ENCODE measurements at regions not wholly inside any gene's neighbourhood (a gene's known extent, or its start where the extent isn't known, plus 50 kb on each side); places are given as distances from the start of the nearest gene placed in this dataset.
"Not testable (repeated sequence)": the region's sequence is repeated elsewhere in the genome, so short reads cannot be mapped to it uniquely, and the experiment has no call there.

DNA sequence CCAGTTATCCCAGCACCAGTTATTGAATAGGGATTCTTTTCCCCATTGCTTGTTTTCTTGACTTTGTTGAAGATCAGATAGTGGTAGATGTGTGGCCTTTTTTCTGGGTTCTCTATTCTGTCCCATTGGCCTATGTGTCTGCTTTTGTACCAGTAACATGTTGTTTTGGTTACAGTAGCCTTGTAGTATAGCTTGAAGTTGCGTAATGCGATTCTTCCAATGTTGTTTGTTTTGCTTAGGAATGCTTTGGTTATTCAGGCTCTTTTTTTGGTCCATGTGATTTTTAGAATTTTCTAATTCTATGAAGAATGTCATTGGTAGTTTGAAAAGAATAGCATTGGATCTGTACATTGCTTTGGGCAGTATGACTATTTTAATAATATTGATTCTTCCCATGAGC, 94.3 kb upstream of the CHMP2B start:
- Mint-ChIP-seq H3K27me3 (peaks cover 0 to 4% (median 0%) of the 10 kb centered on the region in 3 donors), H3K36me3 (no peaks in the 10 kb centered on the region), H3K27ac (no peak overlapping the region), H3K9me3 (peaks cover 0 to 3% (median 0%) of the 10 kb centered on the region in 7 donors), H3K4me1 (no peaks in the 10 kb centered on the region), H3K4me3 (no peak overlapping the region)
- DNase-seq, result no peak
- no peak for ATAC-seq (ENCODE audit: low read depth in 2 of 2)

DNA sequence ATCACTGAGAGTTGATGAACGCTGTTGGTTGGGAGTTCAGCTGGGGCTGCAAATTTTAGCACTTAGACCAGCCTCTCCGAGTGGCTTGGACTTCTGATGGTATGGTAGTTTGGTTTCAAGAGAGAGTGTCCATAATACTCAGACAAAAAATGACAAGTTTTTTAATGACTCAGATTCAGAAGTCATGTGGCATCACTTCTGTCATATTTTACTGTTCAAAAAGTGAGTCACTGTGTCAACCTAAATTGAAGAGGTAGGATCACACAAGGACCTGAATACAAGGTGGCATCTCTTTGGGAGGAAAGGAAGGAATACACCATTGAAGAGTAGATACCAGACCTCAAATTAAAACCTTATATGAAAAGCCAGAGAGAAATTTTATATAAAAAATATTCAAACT, 99.1 kb upstream of the CHMP2B start:
- Mint-ChIP-seq H3K4me1 (no peaks in the 10 kb centered on the region), H3K27me3 (no peaks in the 10 kb centered on the region), H3K4me3 (no peak overlapping the region), H3K27ac (no peak overlapping the region), H3K9me3 (peaks cover 0 to 4% (median 0%) of the 10 kb centered on the region in 7 donors), H3K36me3 (no peaks in the 10 kb centered on the region)
- DNase-seq, result no peak
- no peak for ATAC-seq (ENCODE audit: low read depth in 2 of 2)

DNA sequence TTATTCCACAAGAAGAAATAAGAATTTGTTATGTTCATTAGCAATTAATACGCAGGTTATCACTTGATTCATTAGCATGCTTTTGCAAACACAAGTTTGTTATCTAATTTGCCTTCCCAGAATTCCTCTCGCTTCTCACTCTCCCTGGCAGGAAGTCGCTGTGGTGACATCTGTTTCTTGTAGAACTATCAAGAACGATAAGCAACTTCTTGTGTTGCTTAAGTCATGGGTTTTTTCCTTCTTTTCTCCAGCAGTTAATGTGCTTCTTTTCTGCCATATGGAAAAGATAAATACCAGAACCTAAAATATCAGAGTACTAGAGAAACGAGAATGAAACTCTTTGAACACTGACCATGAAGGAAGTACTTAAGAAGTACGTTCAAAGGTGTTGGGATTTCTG, 99.8 kb upstream of the CHMP2B start:
- H3K4me3 Mint-ChIP-seq, result no peak overlapping the region
- H3K27me3 Mint-ChIP-seq, result no peaks in the 10 kb centered on the region
- H3K36me3 Mint-ChIP-seq, result no peaks in the 10 kb centered on the region
- H3K4me1 Mint-ChIP-seq, result no peaks in the 10 kb centered on the region
- no peak for DNase-seq
- no peak for ATAC-seq (ENCODE audit: low read depth in 2 of 2)
- H3K27ac Mint-ChIP-seq, result no peak overlapping the region
- peaks cover 0 to 4% (median 0%) of the 10 kb centered on the region in 7 donors for H3K9me3 Mint-ChIP-seq

DNA sequence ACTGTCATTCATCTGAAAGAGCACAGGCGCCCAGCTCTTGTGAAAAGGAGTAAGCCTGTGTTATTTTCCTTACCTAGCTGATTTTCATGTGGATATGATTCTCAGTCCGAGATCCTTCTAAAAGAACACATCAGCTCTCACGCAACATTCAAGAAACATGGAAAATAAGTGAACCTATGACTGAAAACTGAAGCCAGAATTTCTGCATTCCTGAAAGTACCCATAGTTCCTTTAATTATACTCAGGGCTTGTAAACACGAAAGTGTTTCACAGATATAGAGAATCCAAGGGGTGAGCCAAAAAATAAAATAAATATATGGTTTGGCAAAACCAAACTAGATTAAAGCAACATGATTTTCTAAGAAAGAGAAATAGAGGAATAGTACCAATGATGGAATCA, 100.8 kb upstream of the CHMP2B start:
- DNase-seq, result no peak
- H3K4me1 Mint-ChIP-seq, result no peaks in the 10 kb centered on the region

DNA sequence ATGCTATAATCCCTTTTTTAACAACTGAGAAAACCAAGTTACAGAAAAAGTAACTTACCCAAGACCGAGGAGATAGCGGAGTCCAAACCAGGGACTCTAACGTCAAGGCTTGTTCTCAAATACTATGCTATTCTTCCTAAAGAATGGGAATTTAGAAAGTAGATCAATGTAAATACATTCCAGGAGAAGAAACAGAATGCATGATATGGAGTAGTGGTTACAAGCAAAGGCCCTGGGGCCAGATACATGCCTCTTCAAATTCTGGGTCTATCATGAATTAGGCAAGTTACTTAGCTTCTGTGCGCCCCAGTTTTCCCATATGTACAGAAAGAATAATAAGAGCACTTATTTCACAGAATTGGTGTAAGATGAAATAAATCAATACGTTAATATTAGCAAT, 102.0 kb upstream of the CHMP2B start:
- Mint-ChIP-seq H3K27ac (no peak overlapping the region), H3K4me3 (no peak overlapping the region), H3K4me1 (no peaks in the 10 kb centered on the region), H3K9me3 (peaks cover 0 to 4% (median 0%) of the 10 kb centered on the region in 7 donors), H3K27me3 (no peaks in the 10 kb centered on the region), H3K36me3 (no peaks in the 10 kb centered on the region)
- ATAC-seq (ENCODE audit: low read depth in 2 of 2) (no peak), DNase-seq (no peak)

More for the DNA sequence above, 100.8 kb upstream of the CHMP2B start:
- Mint-ChIP-seq H3K36me3 (no peaks in the 10 kb centered on the region), H3K27me3 (no peaks in the 10 kb centered on the region), H3K9me3 (peaks cover 0 to 4% (median 0%) of the 10 kb centered on the region in 7 donors), H3K27ac (no peak overlapping the region), H3K4me3 (no peak overlapping the region)
- ATAC-seq (ENCODE audit: low read depth in 2 of 2), result no peak

DNA sequence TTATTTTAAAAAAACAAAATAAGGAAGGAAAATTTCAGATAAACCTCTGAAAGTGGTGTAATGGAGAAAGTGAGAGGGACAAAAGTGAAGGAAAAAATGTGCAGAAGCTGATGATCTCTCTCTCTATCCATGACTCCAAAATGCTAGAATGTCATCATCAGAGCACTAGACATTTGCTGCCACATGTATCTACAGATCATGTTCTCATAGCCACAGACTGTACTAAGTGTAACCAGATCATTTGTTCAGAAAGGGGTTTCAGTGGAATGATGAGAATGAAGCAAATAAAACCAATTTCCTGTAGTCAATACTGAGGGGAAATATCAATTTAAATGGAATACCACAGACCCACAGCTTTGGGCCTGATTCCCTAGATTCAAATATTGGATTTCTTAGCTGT, 104.3 kb upstream of the CHMP2B start:
- Mint-ChIP-seq H3K27ac (no peak overlapping the region), H3K4me1 (no peaks in the 10 kb centered on the region), H3K27me3 (no peaks in the 10 kb centered on the region), H3K9me3 (peaks cover 0 to under 1% (median 0%) of the 10 kb centered on the region in 7 donors), H3K36me3 (no peaks in the 10 kb centered on the region), H3K4me3 (no peak overlapping the region)
- DNase-seq (no peak), ATAC-seq (ENCODE audit: low read depth in 2 of 2) (no peak)

DNA sequence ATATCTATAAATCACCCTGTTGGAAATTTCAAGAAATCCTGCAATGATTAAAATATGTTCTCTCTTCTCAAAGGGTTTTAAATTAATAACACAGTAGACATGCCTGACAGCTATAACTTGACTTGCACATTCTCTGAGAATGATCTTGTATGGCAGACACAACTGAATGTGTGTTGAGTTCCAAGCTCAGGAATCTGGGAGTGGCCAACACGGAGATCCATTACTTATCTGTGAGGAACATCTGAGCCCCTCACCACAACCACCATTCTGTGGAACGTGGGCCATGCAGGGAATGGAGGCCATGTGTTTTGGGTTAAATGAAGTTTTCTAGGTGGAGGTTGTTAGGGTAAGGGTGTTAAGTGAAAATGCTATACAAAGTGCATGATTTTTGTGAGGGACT, 105.3 kb upstream of the CHMP2B start:
- H3K36me3 Mint-ChIP-seq, result no peaks in the 10 kb centered on the region
- no peak for DNase-seq
- H3K27ac Mint-ChIP-seq, result no peak overlapping the region
- H3K4me3 Mint-ChIP-seq, result peak overlapping the region in 1 of 8 donors; percentile 54
- H3K9me3 Mint-ChIP-seq, result no peaks in the 10 kb centered on the region
- H3K4me1 Mint-ChIP-seq, result no peaks in the 10 kb centered on the region
- no peaks in the 10 kb centered on the region for H3K27me3 Mint-ChIP-seq
- ATAC-seq (ENCODE audit: low read depth in 2 of 2), result no peak

DNA sequence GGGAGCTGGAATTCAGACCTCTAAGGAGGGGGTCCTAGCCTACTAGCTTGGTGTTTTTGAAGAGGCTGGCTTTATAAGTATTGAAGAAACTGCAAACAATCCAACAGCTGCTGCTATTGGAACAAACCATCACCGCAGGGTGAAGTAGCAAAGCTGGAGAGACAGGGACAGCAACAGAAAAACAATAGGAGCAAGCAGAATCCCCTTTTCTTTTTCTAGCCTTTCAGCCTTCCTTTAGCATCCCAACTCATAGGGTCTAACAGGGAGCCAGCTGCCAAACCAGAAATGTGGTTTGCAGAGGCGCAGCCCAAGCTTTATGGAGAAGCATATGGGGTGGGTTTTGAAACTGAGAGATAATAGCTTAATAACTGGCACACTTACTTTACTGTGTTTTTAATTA, 106.2 kb upstream of the CHMP2B start:
- H3K36me3 Mint-ChIP-seq, result no peaks in the 10 kb centered on the region

DNA sequence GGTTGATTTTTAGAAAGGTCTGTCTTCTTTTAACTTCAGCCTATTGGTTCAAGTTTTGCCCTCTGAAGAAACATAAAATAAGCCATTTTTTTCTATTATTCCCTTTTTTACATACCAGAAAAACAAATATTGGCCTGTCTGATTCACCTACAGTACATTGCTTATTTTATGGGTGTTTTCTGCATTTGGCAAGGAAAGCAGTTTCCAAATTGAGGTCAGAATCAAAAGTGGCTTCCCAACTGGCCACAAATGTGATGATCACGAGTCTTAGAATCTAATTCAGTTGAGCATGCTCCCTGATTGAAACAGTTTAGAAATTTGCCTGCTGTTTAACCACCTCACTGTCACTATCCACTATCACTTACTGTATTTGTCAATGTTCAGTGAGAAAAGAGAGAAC, 106.9 kb upstream of the CHMP2B start:
- no peak overlapping the region for H3K4me3 Mint-ChIP-seq
- no peak for ATAC-seq (ENCODE audit: low read depth in 2 of 2)
- H3K4me1 Mint-ChIP-seq, result no peaks in the 10 kb centered on the region
- no peaks in the 10 kb centered on the region for H3K9me3 Mint-ChIP-seq
- H3K27ac Mint-ChIP-seq, result no peak overlapping the region
- H3K36me3 Mint-ChIP-seq, result no peaks in the 10 kb centered on the region
- H3K27me3 Mint-ChIP-seq, result no peaks in the 10 kb centered on the region
- no peak for DNase-seq

More for the DNA sequence above, 106.2 kb upstream of the CHMP2B start:
- no peak for DNase-seq
- H3K4me1 Mint-ChIP-seq, result no peaks in the 10 kb centered on the region
- no peaks in the 10 kb centered on the region for H3K9me3 Mint-ChIP-seq
- no peak overlapping the region for H3K4me3 Mint-ChIP-seq
- no peak for ATAC-seq (ENCODE audit: low read depth in 2 of 2)
- H3K27ac Mint-ChIP-seq, result no peak overlapping the region
- H3K27me3 Mint-ChIP-seq, result no peaks in the 10 kb centered on the region

DNA sequence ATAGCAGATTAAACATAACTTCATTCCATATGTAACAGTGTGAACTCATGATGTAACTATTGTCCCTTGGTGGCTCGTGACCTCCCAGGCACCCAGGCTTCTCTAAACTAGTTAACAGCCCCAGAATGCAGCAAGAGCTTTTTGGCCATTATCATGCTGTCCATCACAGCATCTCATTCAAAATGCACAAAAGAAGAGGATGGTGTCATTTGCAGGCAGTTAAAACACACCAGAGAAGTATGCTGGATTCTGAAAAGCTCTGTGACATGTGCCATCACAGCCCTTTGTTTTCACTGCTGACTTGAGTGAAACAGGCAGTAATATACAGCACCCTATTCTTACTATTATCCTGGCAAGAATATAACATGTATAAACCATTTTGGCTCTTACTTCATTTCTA, 117.6 kb upstream of the CHMP2B start:
- no peak overlapping the region for H3K4me3 Mint-ChIP-seq
- no peaks in the 10 kb centered on the region for H3K4me1 Mint-ChIP-seq
- no peaks in the 10 kb centered on the region for H3K27me3 Mint-ChIP-seq
- ATAC-seq (ENCODE audit: low read depth in 2 of 2) (no peak), DNase-seq (no peak)
- no peaks in the 10 kb centered on the region for H3K36me3 Mint-ChIP-seq
- peaks cover 2 to 21% (median 11%) of the 10 kb centered on the region in 7 donors for H3K9me3 Mint-ChIP-seq
- H3K27ac Mint-ChIP-seq, result no peak overlapping the region

DNA sequence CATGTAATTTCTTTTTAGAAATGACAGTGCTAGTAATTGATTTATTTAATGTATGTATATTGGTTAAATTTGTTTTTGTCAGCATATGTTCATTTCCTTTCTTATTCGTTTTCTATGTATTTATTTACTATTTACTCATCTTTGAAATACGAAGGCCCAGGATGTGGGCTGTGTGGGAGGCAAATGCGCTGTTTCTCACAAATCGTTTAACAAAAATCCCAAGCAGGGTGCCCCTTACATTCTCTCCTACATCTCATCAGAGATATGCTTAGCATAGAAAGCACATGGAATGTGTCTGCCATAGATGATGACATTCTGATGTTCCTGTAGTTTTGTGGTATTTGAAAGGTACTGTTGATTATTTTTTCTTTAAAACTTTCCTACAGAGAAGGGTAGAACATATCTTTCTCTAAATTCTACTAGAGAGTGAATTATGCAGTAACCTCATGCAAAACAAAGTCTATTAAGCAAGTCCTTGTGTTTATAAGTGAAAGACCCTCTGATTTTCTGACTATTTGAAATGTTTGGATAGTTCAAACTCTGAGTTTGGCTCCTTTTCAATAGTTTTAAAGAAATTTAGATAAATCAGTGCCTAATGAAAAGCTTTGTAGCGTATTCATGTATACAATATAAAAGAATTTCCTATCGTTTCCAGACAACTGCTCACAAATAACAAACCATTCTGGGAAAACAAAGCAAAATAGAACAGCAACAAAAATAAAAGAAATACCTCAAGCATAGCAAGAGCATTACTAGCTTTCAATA, 111.1 kb upstream of the VGLL3 start:
- Mint-ChIP-seq H3K4me3 (no peak overlapping the region), H3K27me3 (no peaks in the 10 kb centered on the region), H3K9me3 (peaks cover 0 to 9% (median 5%) of the 10 kb centered on the region in 7 donors), H3K4me1 (no peaks in the 10 kb centered on the region), H3K36me3 (no peaks in the 10 kb centered on the region), H3K27ac (no peak overlapping the region)
- ATAC-seq (ENCODE audit: low read depth in 2 of 2) (no peak), DNase-seq (no peak)

DNA sequence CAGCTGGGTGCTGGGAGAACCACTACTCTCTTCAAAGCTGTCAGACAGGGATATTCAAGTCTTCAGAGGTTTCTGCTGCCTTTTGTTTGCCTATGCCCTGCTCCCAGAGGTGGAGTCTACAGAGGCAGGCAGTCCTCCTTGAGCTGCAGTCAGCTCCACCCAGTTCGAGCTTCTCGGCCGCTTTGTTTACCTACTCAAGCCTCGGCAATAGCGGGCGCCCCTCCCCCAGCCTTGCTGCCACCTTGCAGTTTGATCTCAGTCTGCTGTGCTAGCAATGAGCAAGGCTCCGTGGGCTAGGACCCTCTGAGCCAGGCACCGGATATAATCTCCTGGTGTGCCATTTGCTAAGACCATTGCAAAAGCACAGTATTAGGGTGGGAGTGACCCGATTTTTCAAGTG, 106.8 kb upstream of the VGLL3 start:
- not testable (repeated sequence) for H3K27me3 Mint-ChIP-seq; H3K27ac Mint-ChIP-seq; H3K9me3 Mint-ChIP-seq; DNase-seq; ATAC-seq (ENCODE audit: low read depth in 2 of 2); H3K4me1 Mint-ChIP-seq; H3K4me3 Mint-ChIP-seq; H3K36me3 Mint-ChIP-seq

DNA sequence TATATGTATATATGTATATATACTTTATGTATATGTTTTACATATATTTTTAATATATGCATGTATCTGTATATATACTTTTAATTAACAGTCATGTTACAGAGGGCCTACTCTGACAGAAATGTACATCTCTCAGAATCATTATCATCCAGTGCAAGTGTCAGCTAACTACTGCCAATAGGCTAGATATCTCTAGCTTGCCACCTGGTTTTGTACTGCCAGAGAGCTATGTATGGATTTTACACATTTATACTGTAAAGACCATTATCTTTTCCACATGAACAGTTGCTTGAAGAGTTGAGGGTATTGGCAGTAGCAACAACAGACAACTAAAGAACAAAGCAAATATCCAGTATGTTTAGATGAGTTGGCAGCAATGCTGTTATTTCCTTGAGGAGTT, 99.7 kb upstream of the VGLL3 start:
- H3K36me3 Mint-ChIP-seq, result no peaks in the 10 kb centered on the region
- H3K9me3 Mint-ChIP-seq, result peaks cover 0 to 2% (median 0%) of the 10 kb centered on the region in 7 donors
- no peak overlapping the region for H3K4me3 Mint-ChIP-seq
- H3K27ac Mint-ChIP-seq, result no peak overlapping the region
- DNase-seq (no peak), ATAC-seq (ENCODE audit: low read depth in 2 of 2) (no peak)
- H3K4me1 Mint-ChIP-seq, result peaks cover 10 to 13% (median 11%) of the 10 kb centered on the region in 3 donors
- H3K27me3 Mint-ChIP-seq, result peaks cover 5 to 12% (median 7%) of the 10 kb centered on the region in 3 donors

DNA sequence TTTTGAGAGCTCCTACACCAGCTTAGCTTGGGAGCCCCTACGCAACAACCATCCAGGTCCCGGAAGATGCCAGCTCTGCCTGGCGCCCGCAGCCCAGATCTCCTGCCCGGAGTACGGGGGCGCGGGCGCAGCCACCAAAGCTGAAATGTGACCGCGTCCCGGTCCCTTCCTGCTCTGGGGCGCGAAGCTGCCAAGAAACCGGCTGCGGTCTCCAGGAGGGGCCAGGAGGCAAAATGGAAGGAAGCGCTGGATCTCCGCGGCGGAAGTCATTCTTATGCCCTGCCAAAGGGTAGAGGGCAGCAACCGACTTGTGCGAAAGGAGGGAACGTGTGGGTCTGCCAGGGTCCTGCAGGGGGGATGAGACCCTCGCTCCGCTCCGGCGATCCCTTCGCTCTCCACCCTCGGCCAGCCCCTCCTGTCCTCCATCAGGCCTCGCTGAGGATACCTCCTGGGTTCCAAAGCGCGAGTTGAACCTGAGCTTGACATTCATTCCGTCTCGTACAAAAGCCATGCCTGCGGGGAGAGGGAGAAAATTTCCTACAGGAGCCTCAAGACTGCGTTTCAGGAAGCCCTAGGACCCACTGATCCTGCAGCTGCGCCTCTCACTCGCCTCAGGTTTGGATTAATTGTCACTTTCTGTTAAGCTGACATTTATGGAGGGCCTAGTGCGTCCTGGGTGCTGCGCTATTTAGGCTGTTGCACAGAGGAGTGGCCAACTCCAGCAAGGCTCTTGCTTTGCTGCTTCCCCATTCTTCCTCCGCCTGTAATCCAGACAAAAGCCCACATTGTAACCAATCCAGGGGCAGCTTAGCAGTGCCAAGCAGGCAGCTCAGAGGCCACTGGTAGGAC, 98.3 kb upstream of the VGLL3 start:
- H3K9me3 Mint-ChIP-seq, result peaks cover 0 to 2% (median 0%) of the 10 kb centered on the region in 7 donors
- DNase-seq, result no peak
- H3K36me3 Mint-ChIP-seq, result no peaks in the 10 kb centered on the region
- peak; percentile 21 to 45 for ATAC-seq (ENCODE audit: low read depth in 2 of 2)
- peaks cover 5 to 12% (median 7%) of the 10 kb centered on the region in 3 donors for H3K27me3 Mint-ChIP-seq
- H3K4me1 Mint-ChIP-seq, result peaks cover 10 to 13% (median 11%) of the 10 kb centered on the region in 3 donors
- H3K4me3 Mint-ChIP-seq, result peak overlapping the region; percentile 76 to 91 (median 84)
- peak overlapping the region in 1 of 6 donors; percentile 74 for H3K27ac Mint-ChIP-seq

Data from naive B cell (primary cell).